A549 (cell line): ENCODE measurements at regions not wholly inside any gene's neighbourhood (a gene's known extent, or its start where the extent isn't known, plus 50 kb on each side); places are given as distances from the start of the nearest gene placed in this dataset.

Experiments used
- ATAC-seq, 2 experiments: fragments of 200-7000 bp in 1 of 2; fragments of >200 bp in 1 of 2; cut with Nextera tagmentation in 1 of 2; cut with Tn5 transposase in 1 of 2; 3 replicates each; pipeline versions ENCODE4 v1.8.0 to v1.9.1; 2018 to 2020; ENCODE audit warnings: mild to moderate bottlenecking in 1 of 2, moderate library complexity in 1 of 2
- CTCF ChIA-PET: fragments of 300-600 bp; sonication (Branson Sonifier 250); formaldehyde crosslinking; extraction: SDS; loops from one replicate; lab custom pipeline; 2021; ENCODE audit warnings: antibody characterized with exemption, inconsistent platforms; lab: Yijun Ruan, JAX
- POLR2A ChIA-PET: fragments of 350-600 bp; formaldehyde crosslinking; extraction: SDS; loops from one replicate; lab custom pipeline; 2021; ENCODE audit warnings: antibody characterized with exemption, inconsistent platforms; lab: Yijun Ruan, JAX
- DNase-seq, 2 experiments: peaks; one replicate each; pipeline versions ENCODE4 v3.0.0 to v3.0.0-alpha.2; 2011 to 2016; ENCODE audit warnings: low read depth in 1 of 2, low spot score in 1 of 2
- FAIRE-seq: peaks from 2 replicates; lab custom pipeline; 2011; peaks lifted over from hg19 to GRCh38; lab: Jason Lieb, UNC
- H3K27ac ChIP-seq, 2 experiments: fragments of >200 bp; sonication (Bioruptor Twin); formaldehyde crosslinking; 3 replicates each; pipeline ENCODE4 v1.5.1; 2016 to 2017
- H3K4me1 ChIP-seq: fragments of >200 bp; sonication (Bioruptor Twin); formaldehyde crosslinking; 3 replicates; pipeline ENCODE4 v1.6.1; 2016
- H3K4me2 ChIP-seq: fragments of >200 bp; sonication (Bioruptor Twin); formaldehyde crosslinking; 3 replicates; pipeline ENCODE4 v1.6.1; 2016
- H3K4me3 ChIP-seq: fragments of >200 bp; sonication (Bioruptor Twin); formaldehyde crosslinking; 3 replicates; pipeline ENCODE4 v1.5.1; 2016
- H3K9me3 ChIP-seq: fragments of >200 bp; sonication (Bioruptor Twin); formaldehyde crosslinking; 3 replicates; pipeline ENCODE4 v1.6.1; 2016
- BCL3 ChIP-seq: fragments of >200 bp; sonication (Bioruptor Twin); formaldehyde crosslinking; IDR thresholded peaks from 3 replicates; pipeline ENCODE4 v1.6.1; 2016
- BHLHE40 ChIP-seq: IDR thresholded peaks from 2 replicates; pipeline ENCODE4 v1.6.1; 2012; ENCODE audit warnings: low read depth, low read length, inconsistent platforms
- CBX2 ChIP-seq: fragments of 200-600 bp; sonication (generic); IDR thresholded peaks from 2 replicates; pipeline ENCODE4 v1.6.1; 2016; ENCODE audit warnings: low read depth, mild to moderate bottlenecking, borderline replicate concordance
- CBX8 ChIP-seq: fragments of 200-600 bp; sonication (generic); IDR thresholded peaks from 2 replicates; pipeline ENCODE4 v1.6.1; 2016
- CHD2 ChIP-seq: fragments of 150-350 bp; IDR thresholded peaks from 2 replicates; pipeline ENCODE4 v1.6.1; 2014; ENCODE audit warnings: low read length; ENCODE audit not compliant: partially characterized antibody
- CTCF ChIP-seq: fragments of >200 bp; sonication (Bioruptor Twin); formaldehyde crosslinking; IDR thresholded peaks from 3 replicates; pipeline ENCODE4 v1.5.1; 2016
- ESRRA ChIP-seq: fragments of 150-350 bp; IDR thresholded peaks from 2 replicates; pipeline ENCODE4 v1.6.1; 2014; ENCODE audit warnings: mild to moderate bottlenecking, low read length, borderline replicate concordance
- FOSL2 ChIP-seq, 2 experiments: fragments of 450-650 bp in 1 of 2; fragments of >200 bp in 1 of 2; sonication (Bioruptor Twin) in 1 of 2; formaldehyde crosslinking; IDR thresholded peaks; 2 replicates each; pipeline versions ENCODE4 v1.5.0 to v1.6.1; 2016 to 2020; ENCODE audit warnings: mild to moderate bottlenecking in 1 of 2, moderate library complexity in 1 of 2
- FOXS1 ChIP-seq: fragments of 250-450 bp; sonication (Bioruptor Pico); IDR thresholded peaks from 2 replicates; pipeline ENCODE4 v1.5.0; 2020; ENCODE audit warnings: mild to moderate bottlenecking, moderate library complexity
- GATA3 ChIP-seq: IDR thresholded peaks from 2 replicates; pipeline ENCODE4 v1.6.1; 2012; ENCODE audit warnings: borderline replicate concordance
- HDAC2 ChIP-seq: fragments of 200-600 bp; sonication (generic); IDR thresholded peaks from 2 replicates; pipeline ENCODE4 v1.6.1; 2016
- HES2 ChIP-seq: fragments of >200 bp; sonication (Bioruptor Twin); formaldehyde crosslinking; IDR thresholded peaks from 2 replicates; pipeline ENCODE4 v1.6.1; 2016
- MAFK ChIP-seq: fragments of 450-650 bp; IDR thresholded peaks from 2 replicates; pipeline ENCODE4 v1.6.1; 2014; ENCODE audit not compliant: partially characterized antibody
- PHF8 ChIP-seq: fragments of 200-600 bp; sonication (generic); IDR thresholded peaks from 2 replicates; pipeline ENCODE4 v1.6.1; 2016; ENCODE audit warnings: low read depth, mild to moderate bottlenecking, antibody characterized with exemption, moderate library complexity, borderline replicate concordance
- POLR2A ChIP-seq: IDR thresholded peaks from 2 replicates; pipeline ENCODE4 v1.6.1; 2012; ENCODE audit warnings: mild to moderate bottlenecking, low read length
- RAD21 ChIP-seq, 2 experiments: fragments of >200 bp in 1 of 2; sonication (Bioruptor Twin) in 1 of 2; formaldehyde crosslinking in 1 of 2; IDR thresholded peaks in 1 of 2; conservative IDR thresholded peaks in 1 of 2; 2 replicates in 1 of 2; 3 replicates in 1 of 2; pipeline ENCODE4 v1.6.1; 2012 to 2018; ENCODE audit warnings: inconsistent platforms in 1 of 2
- RCOR1 ChIP-seq: fragments of 150-350 bp; IDR thresholded peaks from 2 replicates; pipeline ENCODE4 v1.6.1; 2014; ENCODE audit warnings: antibody characterized with exemption, low read length, low read depth
- REST ChIP-seq: fragments of 200-600 bp; sonication (generic); IDR thresholded peaks from 2 replicates; pipeline ENCODE4 v1.6.1; 2016; ENCODE audit warnings: antibody characterized with exemption, mild to moderate bottlenecking, moderate library complexity
- SMC3 ChIP-seq: fragments of >200 bp; sonication (Bioruptor Twin); formaldehyde crosslinking; IDR thresholded peaks from 3 replicates; pipeline ENCODE4 v1.6.1; 2018; ENCODE audit warnings: inconsistent platforms
- TFCP2L1 ChIP-seq: fragments of 250-450 bp; sonication (Bioruptor Pico); IDR thresholded peaks from 2 replicates; pipeline ENCODE4 v1.5.0; 2021; ENCODE audit warnings: mild to moderate bottlenecking
- ZFP36 ChIP-seq: fragments of 450-650 bp; IDR thresholded peaks from 2 replicates; pipeline ENCODE4 v1.6.1; 2014; ENCODE audit warnings: borderline replicate concordance; ENCODE audit not compliant: partially characterized antibody
- ZNF302 ChIP-seq: fragments of 250-450 bp; sonication (Bioruptor Pico); IDR thresholded peaks from 2 replicates; pipeline ENCODE4 v1.9.0; 2021; ENCODE audit warnings: inconsistent platforms, mild to moderate bottlenecking, moderate library complexity
- WGBS: methylation state at CpG from one replicate; pipeline ENCODE4 v1.1.6; 2017; ENCODE audit errors: missing lambda C conversion rate; 5-methylcytosine and 5-hydroxymethylcytosine counted together

GRCh38 chr4:138401334-138401733 is 159.2 kb upstream of the SLC7A11 start:
- TF ChIP-seq FOSL2 (IDR thresholded peaks at IDR 0.05): no peak
- TF ChIP-seq FOSL2 (CRISPR knock-in tag; IDR thresholded peaks at IDR 0.05): no peak
- TF ChIP-seq BCL3: no peak
- no peak for TF ChIP-seq ZFP36
- TF ChIP-seq, all 56 proteins: peak for 0
- POLR2A ChIA-PET: no interaction called here
- no peak for FAIRE-seq

GRCh38 chr4:138400543-138400942 is 158.4 kb upstream of the SLC7A11 start:
- WGBS: 71% methylated on average over 4 of the region's 4 CpGs
- POLR2A ChIA-PET: no interaction called here
- no peak overlapping the region for H3K4me3 ChIP-seq
- ATAC-seq (no peak), DNase-seq (no peak), FAIRE-seq (no peak)
- no peaks in the 10 kb centered on the region for H3K9me3 ChIP-seq
- CTCF ChIA-PET: no interaction called here
- H3K27ac ChIP-seq: no peak overlapping the region
- peaks cover 14% of the 10 kb centered on the region for H3K4me1 ChIP-seq
- TF ChIP-seq RAD21 (conservative IDR thresholded peaks at IDR 0.05 in 1 of 2, IDR thresholded peaks at IDR 0.05 in 1 of 2): no peak
- TF ChIP-seq HDAC2: no peak
- TF ChIP-seq FOXS1 (CRISPR knock-in tag): no peak
- no peak for TF ChIP-seq SMC3
- TF ChIP-seq BHLHE40: no peak
- no peak for TF ChIP-seq CBX8
- no peak for TF ChIP-seq CBX2
- TF ChIP-seq PHF8: no peak
- TF ChIP-seq CTCF: no peak
- TF ChIP-seq ZNF302 (CRISPR knock-in tag): no peak
- no peak for TF ChIP-seq ESRRA
- no peak for TF ChIP-seq HES2
- no peak for TF ChIP-seq TFCP2L1
- TF ChIP-seq POLR2A: no peak
- TF ChIP-seq CHD2: no peak
- TF ChIP-seq GATA3: no peak
- TF ChIP-seq REST: no peak
- no peak for TF ChIP-seq RCOR1
- TF ChIP-seq MAFK: no peak
- H3K4me2 ChIP-seq: no peak overlapping the region

More at GRCh38 chr4:138401334-138401733, 159.2 kb upstream of the SLC7A11 start:
- Histone ChIP-seq H3K4me1 (peaks cover 21% of the 10 kb centered on the region), H3K9me3 (no peaks in the 10 kb centered on the region), H3K27ac (no peak overlapping the region), H3K4me2 (no peak overlapping the region), H3K4me3 (no peak overlapping the region)
- DNase-seq: no peak
- 53% methylated on average over 3 of the region's 3 CpGs for WGBS
- CTCF ChIA-PET: no interaction called here
- no peak for ATAC-seq
